Muscle layer of duodenum (tissue), 2 donors: ENCODE measurements at regions not wholly inside any gene's neighbourhood (a gene's known extent, or its start where the extent isn't known, plus 50 kb on each side); places are given as distances from the start of the nearest gene placed in this dataset.
"Not testable (repeated sequence)": the region's sequence is repeated elsewhere in the genome, so short reads cannot be mapped to it uniquely, and the experiment has no call there.

Source experiments
- H3K27ac ChIP-seq: one replicate; pipeline ENCODE4 v1.7.0; 2013; ENCODE audit warnings: mild to moderate bottlenecking, low read length
- H3K27me3 ChIP-seq: one replicate; pipeline ENCODE4 v1.7.0; 2013; ENCODE audit warnings: low read depth, mild to moderate bottlenecking, control low read depth, low read length
- H3K36me3 ChIP-seq, 2 donors: one replicate each; pipeline ENCODE4 v1.7.0; 2013; ENCODE audit warnings: low read length in 2 of 2, control low read depth in 1 of 2, mild to moderate bottlenecking in 1 of 2; ENCODE audit not compliant: insufficient read depth in 2 of 2, control insufficient read depth in 1 of 2
- H3K4me1 ChIP-seq, 2 donors: one replicate each; pipeline ENCODE4 v1.7.0; 2013; ENCODE audit warnings: low read length in 2 of 2, mild to moderate bottlenecking in 2 of 2, control low read depth in 1 of 2, moderate library complexity in 1 of 2; ENCODE audit not compliant: insufficient read depth in 2 of 2, control insufficient read depth in 1 of 2
- H3K4me3 ChIP-seq, 2 donors: one replicate each; pipeline ENCODE4 v1.7.0; 2013; ENCODE audit warnings: low read length in 2 of 2, low read depth in 1 of 2, mild to moderate bottlenecking in 1 of 2
- H3K9me3 ChIP-seq, 2 donors: one replicate each; pipeline ENCODE4 v1.7.0; 2013; ENCODE audit warnings: low read length in 2 of 2, control low read depth in 1 of 2, mild to moderate bottlenecking in 1 of 2; ENCODE audit not compliant: control insufficient read depth in 1 of 2
- donor health status: healthy.

DNA sequence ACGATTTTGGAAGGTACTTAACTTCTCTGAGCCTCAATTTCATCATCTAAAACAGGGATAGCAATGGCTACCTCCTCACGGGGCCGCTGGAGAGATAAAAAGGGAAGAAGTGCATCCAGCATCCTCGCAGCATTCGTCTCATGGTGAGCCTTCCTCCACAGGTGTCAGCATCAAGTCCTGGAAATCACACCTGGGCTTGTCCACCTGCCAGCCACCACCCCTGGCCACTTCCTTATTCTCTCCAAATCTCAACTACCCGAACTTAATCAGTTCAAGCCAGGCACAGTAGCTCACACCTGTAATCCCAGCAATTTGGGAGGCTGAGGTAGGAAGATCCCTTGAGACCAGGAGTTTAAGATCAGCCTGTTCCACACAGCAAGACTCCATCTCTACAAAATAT lies 234.5 kb downstream of the LY86 start:
- no peaks in the 10 kb centered on the region for H3K9me3 ChIP-seq
- H3K27ac ChIP-seq: no peak overlapping the region
- H3K4me3 ChIP-seq: no peak overlapping the region
- no peaks in the 10 kb centered on the region for H3K36me3 ChIP-seq
- H3K27me3 ChIP-seq: no peaks in the 10 kb centered on the region
- peaks cover 5 to 7% of the 10 kb centered on the region in 2 donors for H3K4me1 ChIP-seq

DNA sequence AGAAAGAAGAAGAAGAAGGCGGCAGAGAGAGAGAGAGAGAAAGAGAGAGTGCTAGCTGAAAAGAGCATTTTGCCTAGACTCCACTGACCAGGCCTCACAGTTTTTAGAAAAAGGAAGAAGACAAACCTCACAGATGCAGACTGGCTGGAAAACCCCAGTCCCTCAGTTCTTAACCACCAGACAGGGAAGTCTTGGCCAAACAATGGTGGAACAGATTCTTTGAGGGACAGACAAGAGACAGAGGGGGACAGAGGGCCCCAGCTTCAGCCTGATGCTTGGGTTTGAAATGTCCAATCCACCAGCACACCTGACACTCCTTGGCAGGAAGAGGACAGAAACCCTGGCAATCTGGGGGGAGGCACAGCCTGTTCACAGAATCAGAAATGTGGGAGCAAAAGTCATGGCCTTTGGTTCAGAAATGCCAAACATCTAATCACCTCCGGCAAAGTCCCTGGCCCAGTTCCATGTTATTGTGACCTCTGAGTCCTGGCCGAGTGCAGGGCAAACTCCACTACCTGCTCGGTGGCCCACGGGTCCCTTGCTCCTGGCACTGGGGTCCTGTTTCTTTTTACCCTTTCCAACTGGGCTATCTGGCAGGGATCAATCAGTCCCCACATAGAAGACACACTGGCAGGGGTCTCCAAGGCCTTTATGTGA lies 235.2 kb downstream of the LY86 start:
- Histone ChIP-seq H3K27me3 (no peaks in the 10 kb centered on the region), H3K4me1 (peaks cover 5 to 7% of the 10 kb centered on the region in 2 donors), H3K27ac (no peak overlapping the region), H3K36me3 (no peaks in the 10 kb centered on the region), H3K9me3 (no peaks in the 10 kb centered on the region), H3K4me3 (no peak overlapping the region)

DNA sequence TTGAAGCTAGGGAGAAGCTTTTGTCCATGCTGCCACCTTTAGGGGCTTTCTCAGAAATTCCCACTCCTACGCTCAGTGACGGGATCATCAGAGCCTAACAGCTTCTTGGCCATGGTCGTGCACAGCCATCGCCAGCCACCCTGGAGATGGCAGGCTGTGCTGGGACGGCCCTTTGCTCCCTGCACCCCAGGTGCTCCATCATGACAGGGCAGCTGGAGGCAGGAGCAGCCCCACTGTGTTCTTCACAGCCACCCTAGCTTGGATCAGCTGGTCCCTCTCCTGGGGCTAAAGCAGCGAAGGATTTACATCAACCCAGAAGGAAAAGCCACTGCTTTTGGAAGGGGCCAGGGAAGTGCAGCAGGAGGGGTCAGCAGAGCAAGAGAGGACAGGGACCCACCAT lies 235.9 kb downstream of the LY86 start:
- H3K9me3 ChIP-seq: no peaks in the 10 kb centered on the region
- H3K4me3 ChIP-seq: no peak overlapping the region
- no peak overlapping the region for H3K27ac ChIP-seq
- no peaks in the 10 kb centered on the region for H3K36me3 ChIP-seq
- no peaks in the 10 kb centered on the region for H3K27me3 ChIP-seq
- peaks cover 5 to 7% of the 10 kb centered on the region in 2 donors for H3K4me1 ChIP-seq

DNA sequence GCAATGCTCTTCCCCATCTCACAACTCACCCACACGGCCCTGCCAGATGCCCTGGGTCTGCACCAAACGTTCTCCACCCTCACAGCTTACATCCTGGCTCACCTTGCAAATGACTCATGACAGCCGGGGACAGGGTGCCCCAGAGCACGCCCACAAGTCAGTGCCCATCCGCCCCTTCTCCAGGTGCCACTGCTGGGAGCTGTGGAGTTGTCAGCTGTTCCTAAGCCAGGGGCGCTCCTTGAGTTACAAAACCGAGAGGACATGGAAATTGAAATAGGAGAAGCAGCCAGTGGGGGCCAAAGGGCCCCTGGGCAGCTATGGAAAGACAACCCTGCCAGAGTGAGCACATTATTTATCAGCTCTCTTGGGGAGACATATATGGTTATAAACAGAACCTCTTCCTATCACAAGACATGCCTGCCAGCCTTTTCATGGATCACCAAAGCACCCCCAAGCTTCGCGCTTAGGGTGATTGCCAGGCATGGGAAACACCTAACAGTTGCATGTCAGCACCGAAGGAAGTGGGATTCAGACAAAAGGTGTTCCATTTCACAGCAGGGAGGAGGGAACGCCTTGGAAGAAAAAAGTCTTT lies 236.8 kb downstream of the LY86 start:
- Histone ChIP-seq H3K4me3 (no peak overlapping the region), H3K27me3 (no peaks in the 10 kb centered on the region), H3K36me3 (no peaks in the 10 kb centered on the region), H3K27ac (no peak overlapping the region), H3K4me1 (peaks cover 5 to 7% of the 10 kb centered on the region in 2 donors), H3K9me3 (no peaks in the 10 kb centered on the region)

DNA sequence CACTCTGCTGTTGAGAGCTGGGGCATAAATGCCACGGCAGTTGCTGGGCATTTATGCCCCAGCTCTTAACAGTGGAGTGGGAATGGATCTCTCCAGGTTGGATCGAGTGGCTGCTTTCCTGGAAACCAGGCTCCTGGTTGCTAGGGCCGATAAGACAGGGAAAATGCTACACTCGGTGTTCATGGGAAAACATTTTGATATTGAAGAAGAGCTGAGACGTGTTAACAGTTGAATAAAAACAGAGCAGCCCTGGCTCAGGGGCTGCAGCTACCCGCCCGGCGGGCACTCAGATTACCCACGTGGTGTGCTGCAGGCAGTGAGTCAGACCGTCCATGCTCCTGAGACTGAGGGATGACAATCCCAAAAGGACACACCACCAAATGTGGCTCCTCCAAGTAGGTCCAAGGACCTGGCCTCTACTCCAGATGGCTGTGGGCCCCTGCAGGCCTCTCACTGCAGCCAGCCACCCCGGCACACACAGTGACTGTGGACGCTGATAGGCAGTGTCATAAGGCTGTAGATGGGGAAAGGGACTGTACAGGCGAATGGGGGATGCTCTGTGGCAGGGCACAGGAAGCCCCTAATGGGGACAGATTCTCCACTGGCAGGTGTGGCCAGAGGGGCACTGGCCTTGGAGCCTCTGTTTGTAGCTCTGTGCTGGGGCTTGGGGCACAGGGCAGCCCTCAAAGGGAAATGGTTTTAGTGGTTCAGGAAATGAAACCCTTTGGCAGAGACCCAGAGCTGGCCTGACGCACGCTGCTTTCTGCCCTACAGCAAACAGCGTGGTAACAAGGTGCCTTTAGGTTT lies 237.8 kb downstream of the LY86 start:
- Histone ChIP-seq H3K27ac (no peak overlapping the region), H3K27me3 (no peaks in the 10 kb centered on the region), H3K4me3 (no peak overlapping the region), H3K9me3 (no peaks in the 10 kb centered on the region), H3K36me3 (no peaks in the 10 kb centered on the region), H3K4me1 (peaks cover 5 to 7% of the 10 kb centered on the region in 2 donors)

DNA sequence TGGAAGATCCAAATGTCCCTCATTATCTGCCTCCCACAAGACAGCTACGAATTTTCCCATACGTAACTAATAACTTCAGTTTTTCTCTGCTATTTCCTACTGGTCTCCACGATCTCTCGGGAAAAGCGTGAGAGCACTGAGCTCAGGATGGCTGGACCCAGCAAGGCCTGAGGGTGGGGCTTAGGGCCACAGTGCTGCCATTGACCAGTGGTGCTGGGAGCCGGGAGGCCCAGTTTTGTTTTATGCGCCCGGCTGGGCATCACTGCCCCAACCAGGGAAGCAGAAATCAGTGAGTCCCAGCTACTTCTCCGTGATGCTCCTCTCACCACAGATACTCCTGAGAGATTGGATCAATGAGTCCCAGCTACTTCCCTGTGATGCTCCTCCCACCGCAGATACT lies 238.4 kb downstream of the LY86 start:
- H3K9me3 ChIP-seq: no peaks in the 10 kb centered on the region
- peaks cover 5 to 7% of the 10 kb centered on the region in 2 donors for H3K4me1 ChIP-seq
- peak overlapping the region; percentile 43 for H3K27ac ChIP-seq

DNA sequence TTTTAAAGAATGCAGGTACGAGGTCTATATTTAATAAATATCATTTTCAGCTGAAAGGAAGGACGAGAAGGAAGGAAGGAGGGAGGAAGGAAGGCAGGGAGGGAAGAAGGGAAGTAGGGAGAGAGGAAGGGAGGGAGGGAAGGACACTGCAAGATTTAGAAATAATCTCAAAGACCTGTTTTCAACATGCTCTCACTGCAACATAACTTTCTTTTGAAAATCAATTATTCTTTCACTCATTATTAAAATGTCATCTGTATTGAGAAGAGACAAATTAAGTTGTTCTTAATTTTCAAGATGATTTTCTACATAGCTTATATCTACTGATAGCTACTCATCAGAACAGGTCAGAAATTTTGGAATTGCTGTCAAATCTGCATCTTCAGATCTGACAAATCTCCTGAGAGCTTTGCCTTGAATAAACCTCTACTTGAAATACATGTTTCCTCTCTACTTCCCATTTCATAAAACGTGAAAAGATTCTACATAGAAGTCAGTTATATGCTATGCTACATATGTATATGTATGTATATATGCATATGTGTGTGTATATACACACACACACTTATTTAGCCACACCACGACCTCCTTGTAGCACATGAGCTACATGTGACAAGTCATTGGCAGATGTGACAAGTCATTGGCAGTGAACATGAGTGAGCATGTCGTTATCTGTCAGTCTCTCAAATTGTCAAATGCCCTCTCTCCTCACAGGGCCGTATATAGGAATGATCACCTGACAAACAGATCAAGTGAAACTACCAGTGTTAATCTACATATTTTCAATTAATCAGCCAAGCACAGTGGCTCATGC lies 241.6 kb downstream of the LY86 start:
- H3K9me3 ChIP-seq: no peaks in the 10 kb centered on the region

More for the DNA sequence above, 238.4 kb downstream of the LY86 start:
- Histone ChIP-seq H3K36me3 (no peaks in the 10 kb centered on the region), H3K27me3 (no peaks in the 10 kb centered on the region), H3K4me3 (no peak overlapping the region)

DNA sequence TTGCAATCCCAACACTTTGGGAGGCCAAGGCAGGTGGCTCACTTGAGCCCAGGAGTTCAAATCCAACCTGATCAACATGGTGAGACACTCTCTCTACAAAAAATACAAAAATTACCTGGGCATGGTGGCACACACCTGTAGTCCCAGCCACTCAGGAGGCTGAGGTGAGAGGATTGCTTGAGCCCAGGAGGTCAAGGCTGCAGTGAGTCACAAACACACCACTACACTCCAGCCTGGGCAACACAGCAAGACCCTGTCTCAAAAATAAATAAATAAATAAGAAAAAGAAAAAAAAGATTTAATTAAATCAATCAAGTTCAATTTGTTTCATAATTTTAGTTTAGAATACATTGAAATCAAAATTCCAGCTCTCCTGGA lies 242.2 kb downstream of the LY86 start:
- not testable (repeated sequence) for H3K27ac ChIP-seq, H3K4me1 ChIP-seq, H3K27me3 ChIP-seq, H3K9me3 ChIP-seq, H3K36me3 ChIP-seq, H3K4me3 ChIP-seq

More for the DNA sequence above, 241.6 kb downstream of the LY86 start:
- Histone ChIP-seq H3K27ac (no peak overlapping the region), H3K4me1 (peaks cover 5 to 7% of the 10 kb centered on the region in 2 donors), H3K36me3 (no peaks in the 10 kb centered on the region), H3K4me3 (no peak overlapping the region), H3K27me3 (no peaks in the 10 kb centered on the region)

DNA sequence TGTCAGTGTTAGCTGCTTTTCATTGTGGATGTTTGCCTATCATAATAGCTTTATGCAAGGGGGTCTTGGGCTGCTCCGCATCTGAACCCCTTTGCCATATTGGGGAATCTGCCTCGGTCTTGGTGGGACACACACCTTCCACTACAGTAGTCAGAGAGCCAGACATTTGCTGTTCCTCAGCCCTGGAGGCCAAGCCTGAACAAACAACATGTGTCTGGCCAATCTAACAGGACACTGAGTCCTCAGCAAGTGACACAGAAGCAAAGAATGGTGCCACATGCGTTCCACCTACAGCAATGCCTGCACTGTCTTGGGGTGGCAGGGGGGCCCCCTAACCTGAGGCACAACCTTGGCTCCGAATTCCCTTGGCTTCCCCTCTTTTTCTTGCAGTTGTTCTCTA lies 243.9 kb downstream of the LY86 start:
- Histone ChIP-seq H3K27me3 (no peaks in the 10 kb centered on the region), H3K4me1 (no peaks in the 10 kb centered on the region), H3K9me3 (no peaks in the 10 kb centered on the region), H3K4me3 (no peak overlapping the region), H3K27ac (no peak overlapping the region), H3K36me3 (no peaks in the 10 kb centered on the region)

DNA sequence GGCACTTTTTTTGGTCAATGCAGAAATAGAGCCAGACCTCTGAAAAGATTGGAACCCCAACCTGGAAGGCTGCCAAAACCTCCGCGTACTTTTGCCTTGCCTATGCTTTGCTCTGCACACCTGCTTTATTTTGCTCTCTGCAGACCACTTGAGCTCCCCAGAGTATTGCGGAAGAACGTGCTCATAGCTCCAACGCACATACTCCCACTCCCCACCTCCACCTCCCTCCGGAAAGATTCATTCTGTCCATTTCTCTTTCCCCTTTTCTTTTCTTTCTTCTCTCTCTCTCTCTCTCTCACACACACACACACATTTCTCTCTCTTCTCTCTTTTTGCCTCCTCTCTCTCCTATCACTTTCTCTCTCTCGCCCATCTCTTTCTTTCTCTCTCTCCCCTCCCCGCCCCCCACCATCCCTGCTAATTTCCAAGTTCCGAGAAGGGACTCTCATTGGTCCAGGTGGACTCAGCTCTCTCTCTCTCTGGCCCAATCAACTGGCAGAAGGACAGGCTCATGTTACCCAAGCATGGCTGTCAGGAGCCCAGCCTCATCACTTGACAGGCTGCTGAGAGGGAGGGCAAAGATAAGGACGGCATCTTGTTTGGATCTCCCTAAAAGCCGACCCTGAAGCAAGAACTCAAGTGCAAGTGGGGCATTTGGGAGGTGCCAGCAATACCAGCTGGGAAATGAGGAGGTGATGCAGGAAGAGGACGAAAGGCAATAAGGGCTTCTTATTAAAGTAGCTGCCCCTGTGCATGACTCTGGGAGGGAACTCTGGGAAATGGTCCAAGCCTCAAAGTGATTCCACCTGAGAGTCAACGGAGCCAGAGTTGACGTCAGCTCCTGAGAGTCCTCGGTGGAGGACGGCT lies 246.1 kb downstream of the LY86 start:
- Histone ChIP-seq H3K4me3 (no peak overlapping the region), H3K36me3 (no peaks in the 10 kb centered on the region), H3K4me1 (no peaks in the 10 kb centered on the region), H3K27me3 (no peaks in the 10 kb centered on the region), H3K27ac (no peak overlapping the region), H3K9me3 (no peaks in the 10 kb centered on the region)
